ENCODE measurements at regions not wholly inside any gene's neighbourhood (a gene's known extent, or its start where the extent isn't known, plus 50 kb on each side); places are given as distances from the start of the nearest gene placed in this dataset.

DNA sequence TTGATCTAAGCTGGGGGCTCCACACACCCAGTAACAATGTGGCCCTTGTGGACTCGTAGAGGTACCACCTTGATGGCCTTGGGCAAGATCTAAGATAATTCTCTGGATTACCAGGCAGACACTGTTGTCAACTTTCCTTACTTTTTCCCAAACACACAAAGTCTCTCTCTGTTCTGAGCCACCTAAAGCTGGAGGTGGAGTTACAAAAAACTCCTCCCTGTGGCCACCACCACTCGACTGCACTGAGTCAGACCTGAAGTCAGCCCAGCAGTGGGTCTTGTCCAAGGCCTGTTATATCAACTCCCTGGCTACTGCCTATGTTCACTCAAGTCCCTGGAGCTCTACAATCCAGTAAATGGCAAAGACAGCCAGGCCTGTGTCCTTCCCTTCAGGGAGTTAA is 70.1 kb upstream of the TECRL start:
- no peak for DNase-seq (ENCODE audit: low read depth)

DNA sequence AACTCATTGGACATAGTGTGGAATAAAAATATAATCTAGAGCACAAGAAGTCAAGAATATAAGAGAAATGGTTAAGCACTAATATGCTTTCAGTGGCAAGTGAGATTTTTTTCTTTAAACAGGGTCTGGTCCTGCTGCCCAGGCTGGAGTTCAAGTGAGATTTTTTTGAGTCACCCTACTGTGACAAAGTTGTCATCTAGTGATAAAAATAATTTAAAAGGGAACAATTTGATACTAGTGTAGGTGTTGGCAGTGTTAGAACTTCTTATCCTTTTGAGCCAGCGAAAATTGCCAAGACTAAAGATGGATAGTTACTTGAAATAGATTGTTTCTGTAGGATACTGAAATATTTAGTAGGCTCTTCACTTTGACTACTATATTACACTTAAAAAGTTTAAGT is 67.9 kb upstream of the TECRL start:
- DNase-seq (ENCODE audit: low read depth), result no peak

GRCh38 chr4:64465263-64465662 is 56.0 kb upstream of the TECRL start:
- DNase-seq (ENCODE audit: low read depth), result no peak

DNA sequence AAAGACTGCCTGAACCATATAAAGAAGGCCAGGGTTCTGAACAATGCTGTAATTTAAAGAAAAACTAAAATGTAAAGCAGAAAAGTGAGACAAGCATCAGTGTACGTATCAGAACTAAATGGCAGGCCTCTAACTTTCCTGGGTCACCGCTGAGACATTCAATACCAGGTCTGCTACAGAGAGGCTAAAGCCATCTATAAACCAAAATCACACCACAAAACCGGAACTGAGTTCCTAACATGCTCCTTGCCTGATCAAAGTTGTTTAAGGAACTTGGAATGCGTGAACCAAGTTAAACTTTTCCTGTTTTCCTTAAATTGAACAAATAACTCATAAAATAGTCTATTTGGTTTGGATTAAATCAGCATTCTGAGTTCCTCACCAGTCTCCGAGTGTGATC is 55.3 kb upstream of the TECRL start:
- DNase-seq (ENCODE audit: low read depth), result no peak

Measured in LHCN-M2 (cell line).